Suppressor macrophage treated with lipopolysaccharide for 4 hours (primary cell): ENCODE measurements at regions not wholly inside any gene's neighbourhood (a gene's known extent, or its start where the extent isn't known, plus 50 kb on each side); places are given as distances from the start of the nearest gene placed in this dataset.

ENCODE experiments used
- DNase-seq: peaks from one replicate; pipeline ENCODE4 v3.0.0-alpha.2; 2020

GRCh38 chr4:100970414-100970813, 376.9 kb downstream of the PPP3CA start:
- no peak for DNase-seq

DNA sequence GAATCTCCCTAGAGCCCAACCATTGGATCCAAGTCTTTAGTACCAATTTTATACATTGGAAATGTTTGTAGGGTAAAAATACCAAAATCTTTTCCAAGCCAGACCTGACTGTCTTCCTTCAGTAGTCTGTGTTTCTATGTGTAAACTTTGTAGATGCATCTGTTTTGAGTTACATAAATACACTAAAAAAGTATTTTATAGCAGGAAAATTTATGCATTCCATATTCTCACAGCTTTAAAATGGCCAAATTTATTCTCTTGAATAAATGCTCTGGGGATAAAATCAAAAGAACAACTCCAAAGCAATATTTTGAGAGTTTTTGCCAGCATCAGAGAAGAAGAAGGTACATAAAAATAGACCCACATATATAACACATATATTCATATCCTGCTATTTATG, 377.4 kb downstream of the PPP3CA start:
- DNase-seq, result no peak

- DNase-seq, result no peak
Observed at GRCh38 chr4:100968046-100968445, 379.3 kb downstream of the PPP3CA start.

GRCh38 chr4:100963627-100964026, 383.7 kb downstream of the PPP3CA start:
- no peak for DNase-seq

- DNase-seq, result no peak
Observed at GRCh38 chr4:100962698-100963097, 384.6 kb downstream of the PPP3CA start.

- DNase-seq, result no peak
Observed at GRCh38 chr4:100960232-100960631, 387.1 kb downstream of the PPP3CA start.

DNA sequence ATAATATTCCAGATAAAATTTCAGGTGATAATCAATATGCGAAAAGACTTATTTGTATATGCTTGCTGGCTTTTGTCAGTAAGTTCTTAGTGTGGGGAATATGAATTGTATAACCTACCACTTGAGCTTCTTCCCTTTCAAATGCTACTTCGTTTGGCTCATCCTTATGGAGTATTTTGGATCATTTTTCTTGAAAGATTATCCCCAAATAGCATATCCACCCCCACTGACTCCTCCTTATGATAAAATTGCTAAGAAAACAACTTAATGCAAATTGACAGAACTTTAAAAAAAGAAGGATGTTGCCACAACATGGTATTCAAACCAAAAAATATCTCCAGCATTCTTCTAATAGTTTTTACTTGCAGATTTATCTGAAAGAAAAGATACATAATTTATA, 393.3 kb downstream of the PPP3CA start:
- no peak for DNase-seq

GRCh38 chr4:100953616-100954015, 393.7 kb downstream of the PPP3CA start:
- DNase-seq, result no peak

GRCh38 chr4:100952590-100952989, 394.7 kb downstream of the PPP3CA start:
- DNase-seq, result no peak

GRCh38 chr4:100949350-100949935, 397.9 kb downstream of the PPP3CA start:
- DNase-seq, result no peak

DNA sequence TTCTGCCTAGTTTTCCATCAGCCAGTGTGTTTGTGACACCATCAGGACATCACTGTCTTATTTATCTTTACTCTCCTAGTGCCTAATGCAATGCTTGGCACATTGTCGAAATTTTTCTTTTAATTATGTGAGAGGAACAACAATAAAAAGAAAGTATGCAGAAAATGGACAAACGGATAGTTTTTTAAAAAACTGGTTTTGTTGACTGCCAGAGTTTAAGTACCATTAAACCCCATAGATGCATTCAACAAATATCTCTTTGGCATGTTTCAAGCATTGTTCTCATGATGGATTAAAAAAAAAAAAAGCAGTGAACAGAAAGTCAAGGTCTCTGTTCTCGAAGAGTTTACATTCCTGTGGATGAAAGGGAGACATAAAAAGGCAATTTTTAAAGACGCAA, 398.4 kb downstream of the PPP3CA start:
- no peak for DNase-seq

GRCh38 chr4:100945789-100946188, 401.5 kb downstream of the PPP3CA start:
- no peak for DNase-seq

GRCh38 chr4:100938698-100939097, 408.6 kb downstream of the PPP3CA start:
- no peak for DNase-seq

GRCh38 chr4:100936661-100937375, 410.5 kb downstream of the PPP3CA start:
- DNase-seq, result no peak

DNA sequence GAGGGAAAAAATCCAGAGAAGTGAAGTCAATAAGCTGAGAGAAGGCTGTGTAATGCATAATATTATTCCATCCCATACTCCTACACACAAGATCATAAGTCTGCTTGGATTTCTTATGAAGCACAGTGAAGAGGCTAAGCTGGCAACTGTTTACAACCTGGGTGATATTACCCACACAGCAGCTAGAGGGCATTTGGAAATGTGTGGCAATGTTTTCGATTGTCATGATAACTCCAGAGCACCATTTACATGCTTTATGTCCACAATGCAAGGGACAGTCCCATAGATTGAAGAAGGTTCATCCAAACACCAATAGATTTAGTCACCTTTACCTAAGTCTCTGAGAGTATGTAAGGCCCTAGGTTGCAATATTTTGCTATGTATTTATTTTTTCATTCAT, 412.2 kb downstream of the PPP3CA start:
- DNase-seq, result no peak

DNA sequence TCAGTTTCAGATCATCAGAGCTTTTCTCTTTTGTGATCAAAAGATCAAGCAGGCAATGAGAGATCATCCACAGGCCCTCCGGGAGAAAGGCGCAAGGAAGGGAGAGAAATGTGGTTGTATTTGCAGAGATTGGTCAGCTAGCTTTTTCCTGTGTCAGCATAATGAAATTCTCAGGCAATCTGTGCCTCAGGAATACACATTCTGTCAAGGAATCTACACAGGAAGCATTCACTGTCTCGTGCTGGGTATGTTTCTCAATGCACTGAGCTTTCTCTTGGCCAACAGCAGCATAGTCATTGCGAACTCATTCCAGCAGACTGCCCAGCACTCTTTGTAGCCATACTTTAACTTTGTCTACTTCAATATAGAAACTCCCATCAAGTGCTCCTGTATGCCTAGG, 413.7 kb downstream of the PPP3CA start:
- DNase-seq, result peak; percentile 57

DNA sequence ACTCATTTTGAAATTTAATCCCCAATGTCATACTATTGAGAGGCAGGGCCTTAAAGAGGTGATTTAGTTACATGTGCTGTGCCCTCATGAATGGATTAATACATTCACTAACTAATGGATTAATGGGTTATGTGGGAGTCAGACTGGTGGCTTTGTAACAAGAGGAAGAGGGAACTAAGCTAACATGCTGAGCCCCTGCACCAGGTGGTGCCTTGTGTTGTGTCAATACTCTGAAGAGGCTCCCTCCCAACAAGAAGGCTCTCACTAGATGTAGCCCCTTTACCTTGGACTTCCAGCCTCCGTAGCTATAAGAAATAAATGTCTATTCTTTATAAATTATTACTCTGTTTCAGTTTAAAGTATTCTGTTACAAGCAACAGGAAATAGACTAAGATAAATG, 411.9 kb upstream of the EMCN start:
- DNase-seq, result no peak

DNA sequence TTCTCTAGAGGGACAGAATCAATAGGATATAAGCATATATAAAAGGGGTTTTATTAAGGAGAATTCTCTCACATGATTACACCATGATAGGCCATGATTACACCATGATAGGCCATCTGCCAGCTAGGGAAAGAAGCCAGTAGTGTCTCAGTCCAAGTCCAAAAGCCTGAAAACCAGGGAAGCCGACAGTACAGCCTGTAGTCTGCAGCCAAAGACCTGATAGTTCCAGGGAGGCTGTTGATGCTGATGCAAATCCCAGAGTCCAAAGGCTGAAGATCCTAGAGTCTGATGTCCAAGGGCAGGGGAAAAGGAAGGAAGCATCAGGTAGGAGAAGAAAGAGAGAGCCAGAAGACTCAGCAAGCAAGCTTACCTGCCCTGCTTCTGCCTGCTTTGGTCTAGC, 411.3 kb upstream of the EMCN start:
- DNase-seq, result no peak

DNA sequence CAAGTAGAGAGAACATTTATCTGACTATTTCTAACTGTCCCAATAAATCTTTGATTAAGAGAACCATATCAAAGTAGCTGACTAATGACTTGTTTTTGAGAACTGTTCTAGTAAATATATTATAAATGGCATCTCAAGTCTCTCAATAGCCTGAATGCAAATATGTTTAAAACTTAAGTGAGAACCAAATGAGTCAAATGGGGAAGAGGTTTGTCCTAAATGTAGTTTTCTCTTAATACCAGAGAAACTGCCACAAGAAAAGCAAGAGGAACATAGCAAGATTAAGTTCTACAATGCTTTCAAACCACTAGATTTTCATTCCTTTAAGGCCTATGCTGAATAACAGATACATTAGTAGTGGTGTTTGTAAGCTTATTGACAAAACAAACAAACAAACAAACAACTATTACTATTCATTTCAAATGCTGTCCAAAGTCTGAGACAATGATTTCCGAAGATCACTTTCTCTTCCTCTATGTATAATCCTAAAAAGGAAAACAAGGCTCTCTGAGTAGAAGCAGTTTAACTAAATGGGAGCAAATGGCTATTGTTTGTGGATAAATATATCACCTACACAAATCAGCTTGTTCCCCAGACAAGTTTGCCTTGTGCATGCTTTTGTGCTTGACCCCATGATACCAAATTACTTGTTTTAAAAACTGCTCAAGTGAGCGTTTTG, 408.4 kb upstream of the EMCN start:
- DNase-seq, result no peak

DNA sequence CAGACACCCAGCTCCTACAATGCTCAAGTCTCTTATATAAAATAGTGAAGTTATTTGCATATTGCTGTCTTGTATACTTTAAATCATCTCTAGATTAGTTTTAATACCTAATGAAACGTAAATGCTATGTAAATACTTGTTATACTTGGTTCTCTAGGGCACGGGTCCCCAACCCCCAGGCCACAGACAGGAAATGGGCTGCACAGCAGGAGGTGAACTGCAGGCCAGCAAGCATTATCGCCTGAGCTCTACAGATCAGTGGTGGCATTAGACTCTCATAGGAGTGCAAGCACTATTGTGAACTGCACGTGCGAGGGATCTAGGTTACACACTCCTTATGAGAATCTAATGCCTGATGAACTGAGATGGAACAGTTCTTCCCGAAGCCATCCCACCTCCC, 395.9 kb upstream of the EMCN start:
- no peak for DNase-seq

DNA sequence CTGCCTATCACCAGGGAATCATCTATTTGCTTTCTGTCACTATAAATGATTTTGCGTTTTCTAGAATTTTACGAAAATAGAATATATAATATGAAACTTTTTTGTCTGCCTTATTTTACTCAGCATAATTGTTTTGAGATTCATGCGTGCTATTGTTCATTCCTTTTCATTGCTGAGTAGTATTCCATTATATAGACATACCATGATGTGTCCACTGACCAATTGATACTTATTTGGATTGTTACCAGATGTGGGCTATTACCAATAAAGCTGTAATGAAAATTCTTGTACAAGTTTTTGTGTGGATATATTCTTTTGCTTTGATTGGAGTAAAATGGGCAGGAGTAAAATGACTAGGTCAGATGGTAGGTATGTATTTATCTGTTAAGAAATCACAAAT, 390.7 kb upstream of the EMCN start:
- no peak for DNase-seq

DNA sequence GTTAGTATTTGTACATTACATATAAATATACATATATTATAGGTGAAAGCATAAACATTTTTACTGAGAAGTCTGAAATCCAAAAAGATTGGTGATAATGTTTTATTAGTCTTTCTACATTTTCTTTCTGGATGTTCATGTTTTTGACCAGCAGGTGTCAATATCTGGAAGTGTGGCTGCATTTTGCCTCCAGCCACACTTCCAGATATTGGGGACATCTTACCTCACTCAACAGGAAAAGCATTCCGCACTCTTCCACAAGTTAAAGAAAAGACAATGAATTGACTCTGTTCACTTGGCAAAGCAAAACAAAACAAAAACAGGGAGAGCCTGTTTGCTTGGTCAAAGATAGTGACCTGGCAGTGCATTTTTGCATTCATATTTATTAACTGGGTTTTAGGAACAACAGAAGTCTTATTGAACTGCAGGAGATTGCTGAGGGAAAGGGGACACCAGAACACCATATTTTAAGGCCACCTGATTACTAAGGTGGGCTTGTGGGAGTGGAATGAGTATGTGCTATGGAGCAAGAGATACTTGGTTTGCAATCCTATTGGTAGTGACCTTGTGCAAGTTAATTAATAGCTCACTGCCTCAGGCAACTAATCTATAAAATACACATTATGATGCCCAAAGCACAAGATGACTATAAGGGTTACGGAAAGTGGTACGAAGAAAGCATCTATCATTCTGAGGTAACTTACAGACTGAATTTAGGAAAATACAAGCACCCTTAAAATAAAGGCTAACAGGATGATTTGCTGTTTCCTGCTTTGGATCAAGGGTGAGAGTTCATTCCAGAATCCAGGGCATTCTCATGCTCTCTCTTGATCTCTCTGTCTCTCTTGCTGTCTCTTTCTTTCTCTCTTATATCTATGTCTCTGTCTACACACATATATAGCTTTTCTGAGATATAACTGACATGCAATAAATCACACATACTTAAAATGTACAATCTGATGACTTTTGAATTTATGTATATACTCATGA, 389.9 kb upstream of the EMCN start:
- no peak for DNase-seq

GRCh38 chr4:100906973-100907372, 389.2 kb upstream of the EMCN start:
- DNase-seq, result no peak
